ENCODE measurements at regions not wholly inside any gene's neighbourhood (a gene's known extent, or its start where the extent isn't known, plus 50 kb on each side); places are given as distances from the start of the nearest gene placed in this dataset.

- DNase-seq (ENCODE audit: low read depth): no peak
These were observed 79.1 kb downstream of the ZNF365 start for GRCh38 chr10:62453274-62453673.

GRCh38 chr10:62454687-62455397, 80.7 kb downstream of the ZNF365 start:
- DNase-seq (ENCODE audit: low read depth): peak; percentile 27

GRCh38 chr10:62456611-62457101, 82.5 kb downstream of the ZNF365 start:
- peak; percentile 62 for DNase-seq (ENCODE audit: low read depth)

GRCh38 chr10:62457196-62457595, 83.0 kb downstream of the ZNF365 start:
- no peak for DNase-seq (ENCODE audit: low read depth)

- no peak for DNase-seq (ENCODE audit: low read depth)
These were observed 83.4 kb downstream of the ZNF365 start for GRCh38 chr10:62457598-62457997.

- peak; percentile 71 for DNase-seq (ENCODE audit: low read depth)
These were observed 84.9 kb downstream of the ZNF365 start for GRCh38 chr10:62459072-62459471.

- no peak for DNase-seq (ENCODE audit: low read depth)
These were observed 85.3 kb downstream of the ZNF365 start for GRCh38 chr10:62459500-62459899.

GRCh38 chr10:62460393-62460792, 86.2 kb downstream of the ZNF365 start:
- no peak for DNase-seq (ENCODE audit: low read depth)

- no peak for DNase-seq (ENCODE audit: low read depth)
These were observed 87.0 kb downstream of the ZNF365 start for GRCh38 chr10:62461120-62461519.

- DNase-seq (ENCODE audit: low read depth): no peak
These were observed 88.3 kb downstream of the ZNF365 start for GRCh38 chr10:62462461-62462860.

GRCh38 chr10:62463364-62463763, 89.2 kb downstream of the ZNF365 start:
- peak; percentile 3 for DNase-seq (ENCODE audit: low read depth)

GRCh38 chr10:62464308-62464707, 90.1 kb downstream of the ZNF365 start:
- no peak for DNase-seq (ENCODE audit: low read depth)

GRCh38 chr10:62466590-62466989, 92.4 kb downstream of the ZNF365 start:
- no peak for DNase-seq (ENCODE audit: low read depth)

- DNase-seq (ENCODE audit: low read depth): no peak
These were observed 93.4 kb downstream of the ZNF365 start for GRCh38 chr10:62467527-62467926.

GRCh38 chr10:62471711-62472110, 97.5 kb downstream of the ZNF365 start:
- DNase-seq (ENCODE audit: low read depth): peak; percentile 23

- DNase-seq (ENCODE audit: low read depth): no peak
These were observed 99.1 kb downstream of the ZNF365 start for GRCh38 chr10:62473241-62473640.

- no peak for DNase-seq (ENCODE audit: low read depth)
These were observed 101.4 kb downstream of the ZNF365 start for GRCh38 chr10:62475551-62475950.

GRCh38 chr10:62479523-62479922, 105.4 kb downstream of the ZNF365 start:
- DNase-seq (ENCODE audit: low read depth): no peak

GRCh38 chr10:62480196-62480595, 106.0 kb downstream of the ZNF365 start:
- DNase-seq (ENCODE audit: low read depth): no peak

GRCh38 chr10:62482581-62482980, 108.4 kb downstream of the ZNF365 start:
- DNase-seq (ENCODE audit: low read depth): no peak

GRCh38 chr10:62491597-62491996, 117.4 kb downstream of the ZNF365 start:
- DNase-seq (ENCODE audit: low read depth): no peak

- DNase-seq (ENCODE audit: low read depth): peak; percentile 77
These were observed 118.1 kb downstream of the ZNF365 start for GRCh38 chr10:62492012-62492869.

- no peak for DNase-seq (ENCODE audit: low read depth)
These were observed 118.7 kb downstream of the ZNF365 start for GRCh38 chr10:62492870-62493180.
